ENCODE measurements at regions not wholly inside any gene's neighbourhood (a gene's known extent, or its start where the extent isn't known, plus 50 kb on each side); places are given as distances from the start of the nearest gene placed in this dataset.

DNA sequence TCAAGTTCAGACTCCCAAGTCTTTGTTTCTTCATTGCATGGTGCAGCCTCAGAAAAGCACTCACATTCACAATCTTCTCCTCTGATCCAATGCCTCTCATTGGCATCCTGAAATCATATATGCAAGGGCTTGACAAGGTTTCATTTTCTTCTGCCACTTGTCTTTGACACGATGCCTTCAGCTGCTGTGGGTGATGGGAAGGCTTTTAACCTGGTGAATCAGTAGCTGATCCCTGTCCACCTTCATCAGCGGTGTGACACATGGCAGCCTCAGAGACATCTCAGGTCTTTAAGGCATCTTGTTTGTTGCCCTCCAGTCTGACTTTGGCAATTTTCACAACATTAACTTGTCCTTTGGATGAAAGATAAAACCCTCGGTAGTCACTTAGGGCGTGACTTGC lies 147.2 kb downstream of the PRELID2 start:
- TF ChIP-seq, protein P1, sequence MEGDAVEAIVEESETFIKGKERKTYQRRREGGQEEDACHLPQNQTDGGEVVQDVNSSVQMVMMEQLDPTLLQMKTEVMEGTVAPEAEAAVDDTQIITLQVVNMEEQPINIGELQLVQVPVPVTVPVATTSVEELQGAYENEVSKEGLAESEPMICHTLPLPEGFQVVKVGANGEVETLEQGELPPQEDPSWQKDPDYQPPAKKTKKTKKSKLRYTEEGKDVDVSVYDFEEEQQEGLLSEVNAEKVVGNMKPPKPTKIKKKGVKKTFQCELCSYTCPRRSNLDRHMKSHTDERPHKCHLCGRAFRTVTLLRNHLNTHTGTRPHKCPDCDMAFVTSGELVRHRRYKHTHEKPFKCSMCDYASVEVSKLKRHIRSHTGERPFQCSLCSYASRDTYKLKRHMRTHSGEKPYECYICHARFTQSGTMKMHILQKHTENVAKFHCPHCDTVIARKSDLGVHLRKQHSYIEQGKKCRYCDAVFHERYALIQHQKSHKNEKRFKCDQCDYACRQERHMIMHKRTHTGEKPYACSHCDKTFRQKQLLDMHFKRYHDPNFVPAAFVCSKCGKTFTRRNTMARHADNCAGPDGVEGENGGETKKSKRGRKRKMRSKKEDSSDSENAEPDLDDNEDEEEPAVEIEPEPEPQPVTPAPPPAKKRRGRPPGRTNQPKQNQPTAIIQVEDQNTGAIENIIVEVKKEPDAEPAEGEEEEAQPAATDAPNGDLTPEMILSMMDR (IDR thresholded peaks at IDR 0.05; ENCODE audit: low read length) = no peak
- no peak for TF ChIP-seq EZH2 (IDR thresholded peaks at IDR 0.05; ENCODE audit: borderline replicate concordance, low read length)

Data from OCI-LY1 (cell line).